ENCODE measurements at regions not wholly inside any gene's neighbourhood (a gene's known extent, or its start where the extent isn't known, plus 50 kb on each side); places are given as distances from the start of the nearest gene placed in this dataset.

GRCh38 chr12:67370979-67371378 is 101.8 kb downstream of the CAND1 start:
- no peak for FAIRE-seq

GRCh38 chr12:67377021-67377420 is 107.9 kb downstream of the CAND1 start:
- DNase-seq (ENCODE audit: extremely low spot score, insufficient read length, low read depth) (no peak), FAIRE-seq (no peak)

More at GRCh38 chr12:67370979-67371378, 101.8 kb downstream of the CAND1 start:
- DNase-seq (ENCODE audit: extremely low spot score, insufficient read length, low read depth), result no peak

GRCh38 chr12:67377541-67377940 is 108.4 kb downstream of the CAND1 start:
- no peak for DNase-seq (ENCODE audit: extremely low spot score, insufficient read length, low read depth)

DNA sequence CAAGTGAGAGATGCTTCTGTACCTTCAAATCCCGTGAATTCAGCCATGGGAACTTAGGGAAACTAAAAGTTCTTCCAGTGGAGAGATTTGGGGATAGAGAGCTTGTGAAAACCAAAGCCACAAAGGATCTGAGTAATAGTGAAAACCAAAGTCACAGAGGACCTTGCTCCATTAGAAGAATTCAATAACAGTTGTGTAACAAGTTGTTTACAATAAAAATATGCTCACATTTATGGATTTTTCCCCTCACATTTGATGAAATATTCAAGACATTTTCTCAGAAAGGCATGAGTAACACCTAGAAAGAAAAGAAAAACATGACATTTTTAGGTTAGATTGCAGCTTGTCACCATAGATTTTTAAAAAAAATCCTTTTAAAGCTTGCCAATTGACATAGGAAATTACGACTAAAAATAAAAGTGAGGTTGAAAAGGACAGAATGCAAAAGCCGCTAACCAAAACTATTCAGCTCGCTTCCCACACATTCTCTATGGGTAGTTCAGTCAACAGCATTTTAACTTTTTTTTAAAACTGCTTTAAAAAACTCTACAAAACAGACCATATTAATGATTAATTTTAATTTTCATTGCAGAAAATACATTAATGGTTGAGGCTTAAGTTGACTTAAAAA is 113.2 kb downstream of the CAND1 start:
- DNase-seq (ENCODE audit: extremely low spot score, insufficient read length, low read depth) (no peak), FAIRE-seq (no peak)

More at GRCh38 chr12:67377541-67377940, 108.4 kb downstream of the CAND1 start:
- no peak for FAIRE-seq

DNA sequence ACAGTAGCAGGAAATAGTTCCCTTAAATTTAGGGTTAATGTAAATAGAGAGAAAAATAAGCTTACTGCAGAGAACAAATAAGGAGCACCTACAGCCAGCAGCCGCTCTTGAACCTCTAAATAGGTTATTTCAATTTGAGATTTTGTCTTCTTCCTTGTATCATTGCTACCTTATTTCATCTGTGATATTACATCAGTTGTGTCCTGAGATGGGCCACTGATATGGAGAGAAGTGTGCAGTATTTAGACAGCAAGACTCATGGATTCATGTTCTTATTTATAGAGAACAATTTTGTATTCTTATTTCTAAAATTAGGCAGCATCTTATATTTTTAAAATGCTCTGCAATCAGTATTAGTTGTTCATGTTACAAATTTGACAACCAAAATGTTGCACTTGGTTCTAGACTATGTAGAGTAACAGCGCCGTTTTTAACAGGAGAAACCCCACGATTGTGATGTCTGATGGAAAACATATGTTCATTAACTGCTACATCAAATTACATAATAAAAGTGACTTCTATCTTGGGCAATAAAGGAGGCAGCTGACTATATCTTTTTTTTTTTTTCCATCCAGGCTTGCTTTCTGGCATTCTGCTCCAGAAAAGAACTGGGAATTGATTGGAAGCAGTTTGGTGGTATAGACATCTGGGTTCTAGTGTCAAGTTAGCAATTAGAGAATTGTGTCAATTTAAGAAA is 117.9 kb downstream of the CAND1 start:
- no peak for FAIRE-seq
- no peak for DNase-seq (ENCODE audit: extremely low spot score, insufficient read length, low read depth)

- DNase-seq (ENCODE audit: extremely low spot score, insufficient read length, low read depth) (no peak), FAIRE-seq (no peak)
Observed at GRCh38 chr12:67388331-67389138, 119.4 kb downstream of the CAND1 start.

DNA sequence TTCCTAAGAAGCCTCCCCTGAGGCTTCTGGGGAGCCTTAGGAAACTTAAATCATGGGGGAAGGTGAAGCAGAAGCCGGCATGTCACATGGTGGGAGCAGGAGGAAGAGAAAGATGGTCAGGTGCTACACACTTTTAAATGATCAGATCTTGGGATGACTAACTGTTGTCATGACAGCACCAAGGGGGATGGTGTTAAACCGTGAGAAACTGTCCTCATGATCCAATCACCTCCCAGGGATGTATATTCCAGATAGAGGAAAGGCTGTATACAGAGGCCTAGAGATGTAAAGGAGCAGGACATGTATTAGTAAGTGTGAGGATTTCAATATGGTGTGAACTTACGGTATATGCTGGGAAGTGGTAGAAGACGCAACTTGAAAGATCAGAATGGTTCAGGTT is 121.1 kb downstream of the CAND1 start:
- FAIRE-seq (no peak), DNase-seq (ENCODE audit: extremely low spot score, insufficient read length, low read depth) (no peak)

DNA sequence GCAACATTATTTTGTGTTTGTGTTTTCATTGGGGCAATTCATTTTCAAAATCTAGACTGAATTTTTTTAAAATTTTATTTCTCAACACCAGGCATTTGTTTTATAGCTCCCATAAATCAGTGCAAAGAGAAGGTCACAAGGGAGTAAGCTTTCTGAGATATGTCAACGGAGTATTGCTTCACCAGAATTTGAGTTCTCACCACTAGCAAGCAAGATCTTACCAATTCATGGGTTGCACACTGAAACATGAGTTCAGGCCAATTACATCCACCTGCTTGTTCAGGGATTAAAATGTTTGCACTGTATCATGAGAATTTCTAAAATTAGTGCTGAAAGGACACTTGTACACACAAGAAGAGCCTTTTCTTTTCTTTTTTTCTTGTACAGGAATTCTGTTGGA is 121.9 kb downstream of the CAND1 start:
- no peak for FAIRE-seq
- no peak for DNase-seq (ENCODE audit: extremely low spot score, insufficient read length, low read depth)

DNA sequence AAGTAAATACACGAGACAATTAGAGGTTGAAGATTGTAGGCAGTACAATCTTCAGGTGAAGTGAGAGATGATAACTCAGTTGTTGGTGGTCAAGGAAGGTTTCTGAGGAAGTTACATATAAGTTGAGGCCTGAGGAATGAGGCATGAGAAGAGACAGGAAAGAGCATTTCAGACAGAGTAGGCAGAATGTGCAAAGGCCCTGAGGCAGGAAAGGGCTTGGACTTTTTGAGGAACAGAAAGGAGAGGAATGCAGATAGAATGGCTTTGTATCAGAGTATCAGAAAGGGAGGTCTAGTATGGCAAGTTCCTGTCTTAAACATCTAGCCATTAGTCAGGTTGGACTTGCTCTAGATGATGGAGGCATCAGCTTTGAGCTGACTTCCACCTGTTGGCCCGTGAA is 122.5 kb downstream of the CAND1 start:
- DNase-seq (ENCODE audit: extremely low spot score, insufficient read length, low read depth), result no peak
- no peak for FAIRE-seq

DNA sequence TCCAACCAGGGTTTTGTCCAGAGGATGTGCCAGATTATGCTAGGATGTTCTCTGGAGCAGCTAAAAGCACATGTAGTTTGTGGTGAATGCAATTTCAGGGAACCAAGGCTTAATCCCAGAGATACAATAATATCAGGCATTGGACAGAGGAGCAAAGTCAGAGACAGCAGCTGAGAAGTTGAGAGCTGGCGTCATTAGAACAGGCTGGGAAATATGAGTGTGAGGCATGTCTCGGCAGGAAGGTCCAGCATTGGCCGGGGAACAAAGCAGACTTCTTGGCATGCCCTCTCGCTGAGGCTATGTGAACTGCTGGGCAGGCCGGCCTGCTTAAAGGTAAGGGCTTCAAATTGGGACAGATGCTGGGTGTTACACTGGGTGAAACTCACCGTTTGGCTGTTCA is 125.4 kb downstream of the CAND1 start:
- no peak for FAIRE-seq
- DNase-seq (ENCODE audit: extremely low spot score, insufficient read length, low read depth), result no peak

DNA sequence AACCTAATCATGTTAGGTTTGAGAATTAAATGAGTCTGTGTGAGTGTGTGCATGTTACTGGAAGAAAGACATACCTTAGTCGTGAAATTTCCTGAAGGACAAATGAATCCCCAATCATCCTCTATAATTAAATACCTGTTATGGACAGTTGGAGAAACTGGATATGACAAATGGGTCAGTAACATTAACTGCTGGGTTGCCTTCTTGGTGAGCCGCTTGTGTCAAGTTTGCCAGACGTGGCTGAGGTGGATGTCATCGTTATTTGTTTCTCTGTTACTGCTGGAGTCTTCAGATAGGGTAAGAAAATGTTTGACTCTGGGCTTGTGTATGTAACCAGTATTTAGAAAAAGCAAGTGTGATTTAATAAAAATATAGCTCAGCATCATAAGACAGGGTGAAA is 131.6 kb downstream of the CAND1 start:
- no peak for DNase-seq (ENCODE audit: extremely low spot score, insufficient read length, low read depth)
- no peak for FAIRE-seq

GRCh38 chr12:67410246-67410645 is 141.1 kb downstream of the CAND1 start:
- DNase-seq (ENCODE audit: extremely low spot score, insufficient read length, low read depth), result no peak
- FAIRE-seq, result no peak

DNA sequence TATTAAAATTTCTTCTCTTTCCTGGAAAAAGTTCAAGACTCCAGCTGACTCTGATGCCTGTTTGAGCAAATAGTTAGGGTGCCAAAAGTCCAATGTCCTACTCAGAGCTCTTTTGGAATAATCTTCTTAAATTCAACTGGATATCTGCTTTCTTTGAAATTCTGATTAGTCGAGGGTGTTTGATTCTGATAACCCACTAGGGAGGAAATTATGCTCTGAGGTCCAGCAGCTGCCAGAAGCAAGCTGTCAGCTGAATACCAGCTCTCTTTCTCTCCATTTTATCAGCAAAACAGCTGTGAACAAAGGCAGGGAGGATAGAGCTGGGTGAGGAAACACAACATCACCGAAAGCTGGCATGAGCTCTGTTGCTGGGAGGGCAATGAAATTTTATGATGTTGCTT is 141.5 kb downstream of the CAND1 start:
- DNase-seq (ENCODE audit: extremely low spot score, insufficient read length, low read depth) (no peak), FAIRE-seq (no peak)

DNA sequence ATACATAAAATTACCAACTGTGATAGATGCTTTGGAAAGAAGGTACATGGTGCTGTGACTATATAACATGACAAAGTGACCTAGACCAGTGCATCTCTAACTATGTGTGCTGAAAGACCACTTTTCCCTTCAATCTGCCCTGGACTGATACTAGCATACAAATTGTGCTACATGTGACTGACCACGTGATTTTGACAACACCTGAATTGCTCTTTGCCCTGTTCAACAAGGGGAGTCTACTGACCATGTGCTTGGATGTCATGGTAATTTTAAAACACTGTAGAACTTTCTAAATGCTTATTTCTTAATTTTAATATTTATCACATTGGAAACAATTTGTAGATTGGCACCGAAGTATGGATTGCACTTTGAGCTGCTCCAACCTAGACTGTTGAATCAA is 142.4 kb downstream of the CAND1 start:
- DNase-seq (ENCODE audit: extremely low spot score, insufficient read length, low read depth) (no peak), FAIRE-seq (no peak)

DNA sequence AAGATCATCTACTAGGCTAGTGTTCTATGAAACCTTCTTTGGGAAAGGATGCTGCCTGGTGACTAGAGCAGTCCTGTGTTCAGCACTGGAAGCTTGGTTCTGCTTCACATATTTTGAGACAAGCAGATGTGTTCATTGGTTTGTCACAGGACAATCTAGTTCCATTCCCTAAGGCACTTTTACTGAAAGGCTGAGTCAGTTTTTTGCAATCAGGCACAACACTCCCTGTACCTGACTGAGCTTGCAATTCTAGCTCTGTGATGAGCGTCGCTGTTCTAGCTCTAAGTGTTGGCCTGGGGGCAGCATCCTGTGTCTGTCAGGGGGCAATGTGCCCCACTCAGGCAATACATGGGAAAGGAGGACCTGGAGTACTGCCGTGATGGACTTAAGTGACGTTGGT is 144.4 kb downstream of the CAND1 start:
- DNase-seq (ENCODE audit: extremely low spot score, insufficient read length, low read depth), result no peak
- no peak for FAIRE-seq

GRCh38 chr12:67414011-67414715 is 145.0 kb downstream of the CAND1 start:
- FAIRE-seq (no peak), DNase-seq (ENCODE audit: extremely low spot score, insufficient read length, low read depth) (no peak)

DNA sequence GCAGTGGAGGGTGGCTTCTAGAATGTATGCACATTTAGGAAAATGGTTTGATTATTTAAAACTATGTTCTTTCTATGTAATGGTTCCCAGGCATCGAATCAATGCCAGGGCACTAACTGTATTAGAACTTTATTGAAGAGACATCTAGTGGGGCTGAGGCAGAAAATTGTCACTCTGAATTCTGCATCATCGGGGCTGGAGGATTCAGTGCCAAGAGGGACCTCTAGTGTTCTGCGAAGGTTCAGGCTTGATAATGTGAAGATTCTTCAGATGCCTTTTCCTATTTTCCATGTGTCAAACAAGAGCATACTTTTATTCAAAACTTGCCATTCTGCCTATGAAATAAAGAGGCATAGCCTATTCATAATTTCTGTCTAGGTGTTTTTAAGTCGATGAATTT is 146.3 kb downstream of the CAND1 start:
- DNase-seq (ENCODE audit: extremely low spot score, insufficient read length, low read depth), result no peak
- FAIRE-seq, result peak; percentile 45

DNA sequence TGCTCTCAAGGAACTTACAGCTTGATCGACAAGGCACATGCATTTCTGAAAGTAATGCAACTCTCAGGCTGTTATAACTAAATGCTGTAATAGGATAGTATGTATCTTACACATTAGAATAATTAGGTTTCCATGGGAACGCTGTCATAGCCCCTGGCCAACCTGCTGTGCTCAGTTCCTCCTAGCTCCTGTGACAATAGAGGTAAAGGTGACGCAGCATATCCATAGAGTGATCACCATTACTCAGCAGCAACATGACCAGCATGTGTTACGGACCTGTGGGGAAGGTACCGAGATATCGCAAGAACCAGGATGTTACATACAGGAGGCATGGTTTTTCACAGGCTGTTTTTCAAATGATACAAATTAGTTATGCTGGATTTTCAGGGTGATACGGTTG is 150.7 kb downstream of the CAND1 start:
- no peak for FAIRE-seq
- no peak for DNase-seq (ENCODE audit: extremely low spot score, insufficient read length, low read depth)

DNA sequence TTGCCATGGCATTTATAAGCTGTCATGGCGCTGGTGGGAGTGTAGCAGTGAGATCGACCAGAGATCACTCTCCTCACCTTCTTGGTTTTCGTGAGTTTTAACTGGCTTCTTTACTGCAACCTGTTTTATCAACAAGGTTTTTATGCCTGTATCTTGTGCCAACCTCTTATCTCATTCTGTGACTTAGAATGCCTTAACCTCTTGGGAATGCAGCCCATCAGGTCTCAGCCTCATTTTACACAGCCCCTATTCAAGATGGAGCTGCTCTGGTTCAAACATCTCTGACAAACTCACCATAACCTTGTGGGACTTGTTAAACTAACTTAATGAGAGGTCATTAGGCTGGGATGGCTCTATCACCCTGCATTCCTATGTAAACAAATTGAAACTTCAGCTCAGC is 151.3 kb downstream of the CAND1 start:
- DNase-seq (ENCODE audit: extremely low spot score, insufficient read length, low read depth), result no peak
- no peak for FAIRE-seq

- no peak for DNase-seq (ENCODE audit: extremely low spot score, insufficient read length, low read depth)
- FAIRE-seq, result no peak
Observed at GRCh38 chr12:67422081-67422480, 152.9 kb downstream of the CAND1 start.

GRCh38 chr12:67424784-67425183 is 155.6 kb downstream of the CAND1 start:
- FAIRE-seq, result no peak
- DNase-seq (ENCODE audit: extremely low spot score, insufficient read length, low read depth), result no peak
